ENCODE measurements at regions not wholly inside any gene's neighbourhood (a gene's known extent, or its start where the extent isn't known, plus 50 kb on each side); places are given as distances from the start of the nearest gene placed in this dataset.

DNA sequence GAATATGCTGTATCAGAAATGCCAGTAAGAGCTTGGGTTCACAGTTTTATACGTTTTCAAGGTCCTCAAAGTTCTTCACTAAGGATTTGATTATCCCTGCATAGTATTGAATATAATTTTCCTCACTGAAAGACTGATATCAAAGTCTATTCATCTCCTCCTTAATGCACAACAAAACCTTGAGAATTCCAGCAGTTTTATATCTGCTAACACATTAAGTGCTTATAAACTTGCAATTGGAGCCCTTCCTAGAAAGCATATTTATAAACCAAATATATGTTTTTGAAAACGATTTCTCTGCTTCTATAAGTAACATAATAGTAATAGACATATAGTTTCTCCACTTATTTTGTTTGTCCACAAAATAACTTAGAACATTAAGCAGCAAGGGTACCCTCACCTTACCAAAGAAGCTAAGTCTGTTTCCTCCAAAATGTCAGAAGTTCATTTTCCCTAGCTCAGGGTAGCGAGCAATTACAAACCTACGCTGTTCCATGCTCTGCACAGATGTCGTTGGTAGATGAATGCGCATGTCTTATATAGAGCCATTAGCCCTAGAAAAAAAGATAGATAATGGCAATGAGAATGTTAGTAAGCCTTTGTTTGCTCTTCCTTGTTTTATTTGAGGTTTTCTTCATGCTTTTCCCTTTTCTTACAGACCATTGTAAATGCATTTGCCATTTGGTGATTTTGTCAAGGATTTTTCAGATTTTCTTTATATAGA is 213.2 kb downstream of the RBM43 start:
- Histone ChIP-seq H4K20me1 (ENCODE audit: low read depth) (no peaks in the 10 kb centered on the region), H3K27ac (no peak overlapping the region), H2AFZ (replicated peaks) (no peak overlapping the region), H3K4me3 (no peak overlapping the region), H3F3A (ENCODE audit: low read depth) (no peaks in the 10 kb centered on the region), H3K27me3 (no peaks in the 10 kb centered on the region), H3K36me3 (no peaks in the 10 kb centered on the region), H3K4me2 (no peak overlapping the region), H3K9me3 (ENCODE audit: low read depth) (no peaks in the 10 kb centered on the region), H3K9ac (no peak overlapping the region), H3K4me1 (no peaks in the 10 kb centered on the region), H3K79me2 (ENCODE audit: low read depth) (no peaks in the 10 kb centered on the region)
- Mint-ChIP-seq H3K4me1 (peaks cover 4% of the 10 kb centered on the region), H3K9me3 (peaks cover under 1% of the 10 kb centered on the region), H3K27me3 (ENCODE audit: insufficient read depth, low read depth) (peaks cover 3% of the 10 kb centered on the region), H3K36me3 (peaks cover 2% of the 10 kb centered on the region), H3K4me3 (no peak overlapping the region), H3K27ac (no peak overlapping the region)
- TF ChIP-seq, protein P1, sequence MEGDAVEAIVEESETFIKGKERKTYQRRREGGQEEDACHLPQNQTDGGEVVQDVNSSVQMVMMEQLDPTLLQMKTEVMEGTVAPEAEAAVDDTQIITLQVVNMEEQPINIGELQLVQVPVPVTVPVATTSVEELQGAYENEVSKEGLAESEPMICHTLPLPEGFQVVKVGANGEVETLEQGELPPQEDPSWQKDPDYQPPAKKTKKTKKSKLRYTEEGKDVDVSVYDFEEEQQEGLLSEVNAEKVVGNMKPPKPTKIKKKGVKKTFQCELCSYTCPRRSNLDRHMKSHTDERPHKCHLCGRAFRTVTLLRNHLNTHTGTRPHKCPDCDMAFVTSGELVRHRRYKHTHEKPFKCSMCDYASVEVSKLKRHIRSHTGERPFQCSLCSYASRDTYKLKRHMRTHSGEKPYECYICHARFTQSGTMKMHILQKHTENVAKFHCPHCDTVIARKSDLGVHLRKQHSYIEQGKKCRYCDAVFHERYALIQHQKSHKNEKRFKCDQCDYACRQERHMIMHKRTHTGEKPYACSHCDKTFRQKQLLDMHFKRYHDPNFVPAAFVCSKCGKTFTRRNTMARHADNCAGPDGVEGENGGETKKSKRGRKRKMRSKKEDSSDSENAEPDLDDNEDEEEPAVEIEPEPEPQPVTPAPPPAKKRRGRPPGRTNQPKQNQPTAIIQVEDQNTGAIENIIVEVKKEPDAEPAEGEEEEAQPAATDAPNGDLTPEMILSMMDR (IDR thresholded peaks at IDR 0.05): no peak
- TF ChIP-seq EZH2phosphoT487 (IDR thresholded peaks at IDR 0.05): no peak
- TF ChIP-seq EZH2 (IDR thresholded peaks at IDR 0.05): no peak
- no peak for DNase-seq (ENCODE audit: low spot score)

DNA sequence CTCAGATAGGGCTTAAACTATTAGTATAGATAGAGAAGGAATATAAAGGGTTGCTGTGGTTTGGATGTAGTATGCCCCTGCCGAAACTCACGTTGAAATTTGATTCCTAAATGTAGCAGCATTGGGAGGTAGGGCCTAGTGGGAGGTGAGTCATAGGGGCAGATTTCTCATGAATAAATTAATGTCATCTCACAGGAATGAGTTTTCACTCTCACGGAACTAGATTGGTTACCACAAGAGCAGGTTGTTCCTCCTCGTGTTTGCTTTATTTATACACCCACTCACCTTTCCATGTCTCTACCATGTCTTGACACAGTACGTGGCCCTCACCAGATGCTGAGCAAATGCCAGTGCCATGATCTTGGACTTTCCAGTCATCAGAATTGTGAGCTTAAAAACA is 218.2 kb downstream of the RBM43 start:
- Mint-ChIP-seq H3K27me3 (ENCODE audit: insufficient read depth, low read depth) (peaks cover 3% of the 10 kb centered on the region), H3K36me3 (peaks cover 2% of the 10 kb centered on the region), H3K27ac (no peak overlapping the region), H3K9me3 (peaks cover 2% of the 10 kb centered on the region), H3K4me1 (peaks cover 3% of the 10 kb centered on the region), H3K4me3 (no peak overlapping the region)
- no peaks in the 10 kb centered on the region for H3K9me3 ChIP-seq (ENCODE audit: low read depth)
- H3K4me3 ChIP-seq: no peak overlapping the region
- no peak overlapping the region for H3K27ac ChIP-seq
- DNase-seq (ENCODE audit: low spot score): no peak
- no peak overlapping the region for H3K9ac ChIP-seq
- H3F3A ChIP-seq (ENCODE audit: low read depth): no peaks in the 10 kb centered on the region
- TF ChIP-seq EZH2 (IDR thresholded peaks at IDR 0.05): no peak
- H4K20me1 ChIP-seq (ENCODE audit: low read depth): no peaks in the 10 kb centered on the region
- no peak overlapping the region for H2AFZ ChIP-seq (replicated peaks)
- no peaks in the 10 kb centered on the region for H3K36me3 ChIP-seq
- no peaks in the 10 kb centered on the region for H3K27me3 ChIP-seq
- no peaks in the 10 kb centered on the region for H3K4me1 ChIP-seq
- H3K4me2 ChIP-seq: no peak overlapping the region
- no peaks in the 10 kb centered on the region for H3K79me2 ChIP-seq (ENCODE audit: low read depth)

DNA sequence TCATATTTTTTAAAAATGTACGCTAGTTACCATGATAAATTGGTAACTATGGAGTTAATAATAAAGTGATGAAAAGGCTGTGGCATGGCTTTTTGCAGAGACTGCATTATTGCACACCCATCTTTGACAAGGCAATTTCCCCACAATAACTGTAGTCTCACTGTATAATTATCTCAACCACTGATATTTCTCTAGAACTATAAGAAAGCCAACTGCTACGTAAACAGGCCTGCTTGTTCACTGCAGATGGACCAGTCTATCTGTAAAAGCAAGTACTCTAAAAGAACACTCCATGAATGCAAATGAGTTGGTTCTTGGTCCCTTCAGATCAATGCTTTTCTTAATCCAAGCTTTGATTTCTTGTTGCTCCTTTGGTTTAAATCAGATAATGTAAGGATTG is 218.7 kb downstream of the RBM43 start:
- Mint-ChIP-seq H3K36me3 (peaks cover 2% of the 10 kb centered on the region), H3K27ac (no peak overlapping the region), H3K27me3 (ENCODE audit: insufficient read depth, low read depth) (peaks cover 3% of the 10 kb centered on the region), H3K9me3 (peaks cover 2% of the 10 kb centered on the region), H3K4me1 (peaks cover 3% of the 10 kb centered on the region), H3K4me3 (no peak overlapping the region)
- Histone ChIP-seq H3K4me2 (no peak overlapping the region), H2AFZ (replicated peaks) (no peak overlapping the region), H3F3A (ENCODE audit: low read depth) (no peaks in the 10 kb centered on the region), H3K4me3 (no peak overlapping the region), H3K9me3 (ENCODE audit: low read depth) (no peaks in the 10 kb centered on the region), H3K27me3 (no peaks in the 10 kb centered on the region), H3K36me3 (no peaks in the 10 kb centered on the region), H3K79me2 (ENCODE audit: low read depth) (no peaks in the 10 kb centered on the region), H4K20me1 (ENCODE audit: low read depth) (no peaks in the 10 kb centered on the region), H3K27ac (no peak overlapping the region), H3K4me1 (no peaks in the 10 kb centered on the region), H3K9ac (no peak overlapping the region)
- no peak for DNase-seq (ENCODE audit: low spot score)
- no peak for TF ChIP-seq EZH2 (IDR thresholded peaks at IDR 0.05)
- TF ChIP-seq, protein P1 (IDR thresholded peaks at IDR 0.05): no peak
- TF ChIP-seq EZH2phosphoT487 (IDR thresholded peaks at IDR 0.05): no peak

DNA sequence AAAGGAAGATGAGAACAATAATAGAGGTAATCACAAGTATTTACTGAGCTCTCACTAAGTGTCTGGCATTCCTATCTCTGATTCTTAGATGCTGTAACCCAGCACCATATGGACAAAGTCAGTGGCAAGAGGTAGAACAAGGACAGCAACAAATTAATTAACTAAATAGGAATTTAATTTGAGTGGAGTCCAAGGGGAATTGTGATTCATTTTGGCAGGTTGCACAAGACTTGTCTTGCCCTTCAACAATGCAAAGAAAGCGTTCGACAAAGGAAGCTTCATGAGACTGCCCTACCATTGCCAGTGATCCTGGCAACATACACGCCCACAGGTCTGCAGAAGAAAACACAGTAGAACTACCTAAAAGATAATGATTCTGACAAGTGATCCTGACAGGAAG is 221.6 kb downstream of the RBM43 start:
- no peak overlapping the region for H3K27ac Mint-ChIP-seq
- DNase-seq (ENCODE audit: low spot score): no peak
- Histone ChIP-seq H3K27ac (no peak overlapping the region), H4K20me1 (ENCODE audit: low read depth) (no peaks in the 10 kb centered on the region), H3K9ac (no peak overlapping the region), H3K4me2 (no peak overlapping the region), H3K9me3 (ENCODE audit: low read depth) (no peaks in the 10 kb centered on the region), H3F3A (ENCODE audit: low read depth) (no peaks in the 10 kb centered on the region), H3K79me2 (ENCODE audit: low read depth) (no peaks in the 10 kb centered on the region), H3K4me3 (no peak overlapping the region), H3K36me3 (no peaks in the 10 kb centered on the region), H2AFZ (replicated peaks) (no peak overlapping the region), H3K4me1 (no peaks in the 10 kb centered on the region), H3K27me3 (no peaks in the 10 kb centered on the region)
- H3K36me3 Mint-ChIP-seq: no peaks in the 10 kb centered on the region
- peaks cover 2% of the 10 kb centered on the region for H3K9me3 Mint-ChIP-seq
- H3K4me1 Mint-ChIP-seq: peaks cover 3% of the 10 kb centered on the region
- no peak overlapping the region for H3K4me3 Mint-ChIP-seq
- H3K27me3 Mint-ChIP-seq (ENCODE audit: insufficient read depth, low read depth): no peaks in the 10 kb centered on the region
- TF ChIP-seq EZH2phosphoT487 (IDR thresholded peaks at IDR 0.05): no peak
- TF ChIP-seq, protein P1 (IDR thresholded peaks at IDR 0.05): no peak
- no peak for TF ChIP-seq EZH2 (IDR thresholded peaks at IDR 0.05)
